ENCODE measurements at regions not wholly inside any gene's neighbourhood (a gene's known extent, or its start where the extent isn't known, plus 50 kb on each side); places are given as distances from the start of the nearest gene placed in this dataset.

DNA sequence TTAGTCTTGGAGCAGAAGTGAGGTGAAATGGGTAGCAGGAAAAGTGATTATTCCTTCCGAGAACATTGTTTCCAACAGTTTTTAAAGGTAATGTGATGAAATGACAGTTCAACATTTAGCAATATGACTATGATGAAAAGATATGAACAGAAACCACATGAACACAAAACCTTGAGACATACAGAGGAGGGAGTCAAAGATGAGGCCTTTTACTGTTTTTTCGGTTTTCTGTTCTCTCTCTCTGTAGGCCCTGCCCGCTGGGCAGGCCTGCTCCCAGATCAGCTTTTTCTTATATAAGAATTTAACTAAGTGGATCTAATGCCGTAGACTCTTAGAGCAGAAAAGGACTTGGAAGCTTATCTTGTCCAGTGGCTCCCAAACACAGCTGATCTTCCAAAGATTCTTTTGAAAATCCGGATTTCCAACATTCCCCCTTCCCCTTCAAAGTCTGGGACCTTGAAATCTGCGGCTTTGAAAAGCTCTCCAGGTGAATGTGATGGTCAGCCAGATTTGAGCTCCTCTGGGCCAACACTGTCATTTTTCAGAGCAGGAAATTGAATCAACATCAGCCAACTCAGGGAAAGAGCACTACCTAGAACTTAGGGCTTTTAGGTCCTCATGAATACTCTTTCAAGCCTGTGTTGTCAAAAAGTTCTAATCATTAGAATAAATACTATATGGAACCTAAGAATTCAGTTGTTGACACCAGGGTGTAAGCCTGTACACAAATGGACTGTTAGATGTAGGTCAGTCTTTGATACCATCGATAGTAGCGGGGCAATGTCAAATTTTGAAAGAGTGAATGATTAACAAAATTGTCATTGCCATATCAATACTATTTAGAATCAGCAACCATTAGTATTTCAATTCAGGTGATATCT lies 372.7 kb downstream of the SHQ1 start:
- Histone ChIP-seq H3K4me1 (ENCODE audit: control insufficient read depth, insufficient read depth, low read length) (no peaks in the 10 kb centered on the region), H3K36me3 (ENCODE audit: control insufficient read depth, insufficient read depth, low read length) (no peaks in the 10 kb centered on the region), H3K27me3 (ENCODE audit: control insufficient read depth, insufficient read depth, low read length) (no peaks in the 10 kb centered on the region), H3K27ac (ENCODE audit: low read length) (no peak overlapping the region), H3K9me3 (ENCODE audit: control insufficient read depth, insufficient read depth, low read length) (no peaks in the 10 kb centered on the region), H3K4me3 (ENCODE audit: low read length) (no peak overlapping the region)
- Mint-ChIP-seq H3K36me3 (no peaks in the 10 kb centered on the region), H3K4me3 (no peak overlapping the region), H3K27ac (no peak overlapping the region), H3K27me3 (ENCODE audit: low read depth in 2 of 2) (no peaks in the 10 kb centered on the region), H3K9me3 (no peaks in the 10 kb centered on the region), H3K4me1 (no peaks in the 10 kb centered on the region)
- intact Hi-C loops (cut with micrococcal nuclease): no loop called here
- ATAC-seq: peak in 1 of 3 donors; percentile 49
- no peak for DNase-seq
- 73% methylated on average over 5 of the region's 8 CpGs for WGBS (ENCODE audit: insufficient coverage)
- TF ChIP-seq, protein P1, sequence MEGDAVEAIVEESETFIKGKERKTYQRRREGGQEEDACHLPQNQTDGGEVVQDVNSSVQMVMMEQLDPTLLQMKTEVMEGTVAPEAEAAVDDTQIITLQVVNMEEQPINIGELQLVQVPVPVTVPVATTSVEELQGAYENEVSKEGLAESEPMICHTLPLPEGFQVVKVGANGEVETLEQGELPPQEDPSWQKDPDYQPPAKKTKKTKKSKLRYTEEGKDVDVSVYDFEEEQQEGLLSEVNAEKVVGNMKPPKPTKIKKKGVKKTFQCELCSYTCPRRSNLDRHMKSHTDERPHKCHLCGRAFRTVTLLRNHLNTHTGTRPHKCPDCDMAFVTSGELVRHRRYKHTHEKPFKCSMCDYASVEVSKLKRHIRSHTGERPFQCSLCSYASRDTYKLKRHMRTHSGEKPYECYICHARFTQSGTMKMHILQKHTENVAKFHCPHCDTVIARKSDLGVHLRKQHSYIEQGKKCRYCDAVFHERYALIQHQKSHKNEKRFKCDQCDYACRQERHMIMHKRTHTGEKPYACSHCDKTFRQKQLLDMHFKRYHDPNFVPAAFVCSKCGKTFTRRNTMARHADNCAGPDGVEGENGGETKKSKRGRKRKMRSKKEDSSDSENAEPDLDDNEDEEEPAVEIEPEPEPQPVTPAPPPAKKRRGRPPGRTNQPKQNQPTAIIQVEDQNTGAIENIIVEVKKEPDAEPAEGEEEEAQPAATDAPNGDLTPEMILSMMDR (IDR thresholded peaks at IDR 0.05): no peak

DNA sequence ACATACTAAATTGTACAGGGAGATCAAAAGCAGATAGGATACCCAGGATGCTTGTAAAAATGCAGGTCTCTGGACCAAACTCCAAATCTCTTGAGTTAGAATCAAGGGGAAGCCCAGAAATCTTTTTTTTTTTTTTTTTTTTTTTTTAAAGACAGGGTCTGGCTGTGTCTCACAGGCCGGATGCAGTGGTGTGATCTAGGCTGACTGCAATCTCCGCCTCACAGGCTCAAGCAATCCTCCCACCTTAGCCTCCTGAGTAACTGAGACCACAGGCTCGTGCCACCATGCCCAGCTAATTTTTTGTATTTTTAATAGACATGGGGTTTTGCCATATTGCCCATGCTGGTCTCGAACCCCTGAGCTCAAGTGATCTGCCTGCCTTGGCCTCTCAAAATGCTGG lies 373.5 kb downstream of the SHQ1 start:
- no peaks in the 10 kb centered on the region for H3K36me3 ChIP-seq (ENCODE audit: control insufficient read depth, insufficient read depth, low read length)
- Mint-ChIP-seq H3K36me3 (no peaks in the 10 kb centered on the region), H3K27ac (no peak overlapping the region), H3K27me3 (ENCODE audit: low read depth in 2 of 2) (no peaks in the 10 kb centered on the region), H3K4me1 (no peaks in the 10 kb centered on the region), H3K9me3 (no peaks in the 10 kb centered on the region), H3K4me3 (no peak overlapping the region)
- no peak for DNase-seq
- intact Hi-C loops (cut with micrococcal nuclease): no loop called here
- no peaks in the 10 kb centered on the region for H3K9me3 ChIP-seq (ENCODE audit: control insufficient read depth, insufficient read depth, low read length)
- no peak overlapping the region for H3K4me3 ChIP-seq (ENCODE audit: low read length)
- 89% methylated on average over 4 of the region's 4 CpGs for WGBS (ENCODE audit: insufficient coverage)
- no peaks in the 10 kb centered on the region for H3K27me3 ChIP-seq (ENCODE audit: control insufficient read depth, insufficient read depth, low read length)
- no peak overlapping the region for H3K27ac ChIP-seq (ENCODE audit: low read length)
- peak; percentile 46 to 52 (median 50) for ATAC-seq
- TF ChIP-seq, protein P1 (IDR thresholded peaks at IDR 0.05): no peak
- H3K4me1 ChIP-seq (ENCODE audit: control insufficient read depth, insufficient read depth, low read length): no peaks in the 10 kb centered on the region

DNA sequence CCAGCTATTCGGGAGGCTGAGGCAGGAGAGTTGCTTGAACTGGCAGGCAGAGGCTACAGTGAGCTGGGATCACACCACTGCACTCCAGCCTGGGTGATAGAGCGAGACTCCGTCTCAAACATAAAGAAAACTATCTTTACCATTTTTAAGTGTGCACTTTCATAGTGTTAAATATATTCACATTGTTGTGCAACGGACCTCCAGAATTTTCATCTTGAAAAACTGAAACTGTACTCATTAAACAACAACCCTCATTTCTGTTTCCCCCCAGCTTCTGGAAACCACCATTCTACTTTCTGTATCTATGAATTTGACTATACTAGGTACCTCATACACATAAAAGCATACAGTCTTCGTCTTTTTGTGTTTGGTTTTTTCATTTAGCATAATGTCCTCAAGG lies 375.1 kb downstream of the SHQ1 start:
- H3K27ac ChIP-seq (ENCODE audit: low read length): no peak overlapping the region
- H3K4me1 Mint-ChIP-seq: no peaks in the 10 kb centered on the region
- intact Hi-C loops (cut with micrococcal nuclease): no loop called here
- no peak overlapping the region for H3K4me3 Mint-ChIP-seq
- no peak for DNase-seq
- H3K27ac Mint-ChIP-seq: no peak overlapping the region
- no peak overlapping the region for H3K4me3 ChIP-seq (ENCODE audit: low read length)
- no peak for ATAC-seq
- no peaks in the 10 kb centered on the region for H3K27me3 ChIP-seq (ENCODE audit: control insufficient read depth, insufficient read depth, low read length)
- no peaks in the 10 kb centered on the region for H3K36me3 Mint-ChIP-seq
- H3K36me3 ChIP-seq (ENCODE audit: control insufficient read depth, insufficient read depth, low read length): no peaks in the 10 kb centered on the region
- no peaks in the 10 kb centered on the region for H3K9me3 ChIP-seq (ENCODE audit: control insufficient read depth, insufficient read depth, low read length)
- no peaks in the 10 kb centered on the region for H3K4me1 ChIP-seq (ENCODE audit: control insufficient read depth, insufficient read depth, low read length)
- H3K9me3 Mint-ChIP-seq: no peaks in the 10 kb centered on the region
- TF ChIP-seq, protein P1 (IDR thresholded peaks at IDR 0.05): no peak
- WGBS (ENCODE audit: insufficient coverage): 49% methylated on average over 5 of the region's 5 CpGs
- no peaks in the 10 kb centered on the region for H3K27me3 Mint-ChIP-seq (ENCODE audit: low read depth in 2 of 2)
